ENCODE measurements at regions not wholly inside any gene's neighbourhood (a gene's known extent, or its start where the extent isn't known, plus 50 kb on each side); places are given as distances from the start of the nearest gene placed in this dataset.

GRCh38 chr20:21031666-21032065, 74.5 kb downstream of the LINC00237 start:
- in situ Hi-C loops (cut with HindIII; ENCODE audit: extremely low pct_ligation_motif_present, low pct_unique_long_range_greater_than_20kb) = no loop called here
- Histone ChIP-seq H4K20me1 (ENCODE audit: insufficient read depth, low read length) (no peaks in the 10 kb centered on the region), H3K4me2 (ENCODE audit: low read depth, low read length) (peak overlapping the region; percentile 6; the same call in 1 of the 2 replicates), H3K9ac (ENCODE audit: insufficient read depth, low read depth, low read length) (no peak overlapping the region), H3K4me1 (ENCODE audit: insufficient read depth, low read length) (peaks cover 70% of the 10 kb centered on the region), H3K4me3 (replicated peaks in 1 of 3; ENCODE audit: insufficient read depth in 1 of 3, low read depth in 2 of 3, low read length in 3 of 3) (no peak overlapping the region), H3K27ac (ENCODE audit: extremely low read length, insufficient read depth, low read length) (no peak overlapping the region), H3K27me3 (ENCODE audit: control insufficient read depth in 1 of 2, insufficient read depth in 2 of 2, low read length in 2 of 2) (no peaks in the 10 kb centered on the region), H2AFZ (ENCODE audit: low read length) (no peak overlapping the region), H3K36me3 (replicated peaks in 1 of 2; ENCODE audit: control insufficient read depth in 1 of 2, insufficient read depth in 2 of 2, low read length in 2 of 2) (no peaks in the 10 kb centered on the region), H3K9me3 (ENCODE audit: low read length) (no peaks in the 10 kb centered on the region), H3K79me2 (ENCODE audit: insufficient read depth, low read length) (no peaks in the 10 kb centered on the region)
- ChIA-PET CTCF (ENCODE audit: low intra/inter-chr PET ratio, low total read pairs) (no interaction called here), POLR2A (no interaction called here)
- BruUV-seq (replicated peaks) = no TSS peak
- FAIRE-seq (no peak), ATAC-seq (no peak), DNase-seq (ENCODE audit: low spot score) (peak; percentile 51)
- WGBS (ENCODE audit: low lambda C conversion rate) = 2% methylated on average over 1 of the region's 1 CpG
- intact Hi-C loops (cut with micrococcal nuclease; ENCODE audit: unreplicated experiment) = no loop called here
- TF ChIP-seq SOX13 (IDR thresholded peaks at IDR 0.05) (no peak), SOX13 (CRISPR knock-in tag; conservative IDR thresholded peaks at IDR 0.05 in 1 of 2, IDR thresholded peaks at IDR 0.05 in 1 of 2) (peak in 1 of 2 experiments; percentile 58; a peak in 1 of 4 replicates), SOX5 (CRISPR knock-in tag; IDR thresholded peaks at IDR 0.05; ENCODE audit: borderline replicate concordance) (peak; percentile 72; the same call in 1 of the 2 replicates), PRDM15 (CRISPR knock-in tag; IDR thresholded peaks at IDR 0.05) (peak; percentile 91), RORA (CRISPR knock-in tag; IDR thresholded peaks at IDR 0.05) (no peak), RFX5 (IDR thresholded peaks at IDR 0.05; ENCODE audit: low read depth, low read length) (no peak), ZNF142 (CRISPR knock-in tag; IDR thresholded peaks at IDR 0.05) (no peak), ZNF557 (CRISPR knock-in tag; IDR thresholded peaks at IDR 0.05) (no peak), PATZ1 (CRISPR knock-in tag; IDR thresholded peaks at IDR 0.05) (no peak), BCL6 (CRISPR knock-in tag; IDR thresholded peaks at IDR 0.05) (no peak), SIX1 (CRISPR knock-in tag; IDR thresholded peaks at IDR 0.05; ENCODE audit: borderline replicate concordance) (no peak)
